GM19328 (cell line): ENCODE measurements at regions not wholly inside any gene's neighbourhood (a gene's known extent, or its start where the extent isn't known, plus 50 kb on each side); places are given as distances from the start of the nearest gene placed in this dataset.

ENCODE experiments used
- ATAC-seq: cut with Tn5 transposase; IDR thresholded peaks from one replicate; pipeline ENCODE4 v1.9.1; 2021; ENCODE audit warnings: mild to moderate bottlenecking, moderate library complexity; ENCODE audit not compliant: unreplicated experiment

DNA sequence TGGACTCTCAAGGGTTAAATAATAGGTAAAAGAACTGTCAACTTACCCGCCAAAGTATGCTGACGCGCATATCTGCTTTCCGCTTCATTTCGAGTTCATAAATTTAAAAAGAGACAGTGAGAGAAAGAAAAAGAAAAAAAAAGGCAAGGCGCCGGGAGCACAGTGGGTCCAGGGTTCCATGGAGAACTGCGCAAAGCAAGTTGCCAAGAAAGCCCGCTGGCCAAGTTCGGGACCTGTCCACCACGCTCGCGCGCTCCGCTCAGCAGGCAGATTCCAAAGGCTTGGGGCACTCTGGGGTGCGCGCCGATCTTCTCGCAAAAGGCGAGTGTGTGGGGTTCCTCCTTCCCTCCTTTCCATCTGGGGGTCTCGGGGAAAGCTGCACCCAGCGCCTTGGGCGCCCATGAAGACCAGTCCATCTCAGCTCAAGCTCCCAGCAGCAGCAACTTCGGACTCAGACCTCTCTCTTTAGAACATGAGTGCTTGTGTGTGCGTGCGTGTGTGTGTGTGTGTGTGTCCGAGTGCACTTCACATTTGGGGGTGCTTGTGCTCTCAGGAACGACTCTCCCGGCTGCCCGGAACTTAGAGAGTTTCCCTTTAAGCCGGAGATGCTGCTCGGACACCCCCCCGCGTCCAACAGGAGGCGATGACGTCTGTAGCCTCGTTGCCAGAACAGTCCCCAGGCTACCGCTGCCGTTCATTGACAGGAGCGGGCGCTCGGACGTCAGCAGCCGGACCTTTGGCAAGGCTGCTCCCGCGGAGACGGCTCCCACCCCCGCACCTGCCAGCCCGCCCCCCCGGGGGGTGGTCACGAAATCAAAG, 180.0 kb downstream of the TBXT start:
- no peak for ATAC-seq

DNA sequence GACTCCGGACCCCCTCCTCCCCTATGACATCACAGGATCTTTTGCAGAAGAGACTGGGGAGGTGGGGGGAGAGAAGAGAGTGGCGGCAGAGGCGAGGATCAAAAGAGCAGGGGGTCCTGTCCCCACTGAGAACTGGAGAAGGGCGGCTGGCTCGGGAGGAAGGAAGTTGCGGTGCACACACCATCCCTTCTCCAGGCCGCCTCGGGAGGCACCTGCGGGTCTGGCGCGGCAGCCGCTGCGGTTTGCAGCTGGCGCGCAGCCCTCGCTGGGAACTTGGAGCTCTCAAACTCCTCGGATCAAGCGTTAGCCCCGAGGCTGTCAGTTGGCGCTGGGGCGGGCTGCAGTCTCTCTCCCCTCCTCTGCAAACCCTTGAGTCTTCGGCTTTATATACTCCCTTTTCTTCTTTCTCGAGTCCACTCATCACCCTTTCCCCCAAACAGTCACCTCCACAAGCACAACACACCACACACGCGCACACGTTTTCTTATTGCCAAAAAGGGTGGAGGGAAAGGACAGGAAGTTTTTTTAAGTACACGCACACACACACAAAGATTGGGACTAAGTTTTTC, 180.7 kb downstream of the TBXT start:
- ATAC-seq: no peak

DNA sequence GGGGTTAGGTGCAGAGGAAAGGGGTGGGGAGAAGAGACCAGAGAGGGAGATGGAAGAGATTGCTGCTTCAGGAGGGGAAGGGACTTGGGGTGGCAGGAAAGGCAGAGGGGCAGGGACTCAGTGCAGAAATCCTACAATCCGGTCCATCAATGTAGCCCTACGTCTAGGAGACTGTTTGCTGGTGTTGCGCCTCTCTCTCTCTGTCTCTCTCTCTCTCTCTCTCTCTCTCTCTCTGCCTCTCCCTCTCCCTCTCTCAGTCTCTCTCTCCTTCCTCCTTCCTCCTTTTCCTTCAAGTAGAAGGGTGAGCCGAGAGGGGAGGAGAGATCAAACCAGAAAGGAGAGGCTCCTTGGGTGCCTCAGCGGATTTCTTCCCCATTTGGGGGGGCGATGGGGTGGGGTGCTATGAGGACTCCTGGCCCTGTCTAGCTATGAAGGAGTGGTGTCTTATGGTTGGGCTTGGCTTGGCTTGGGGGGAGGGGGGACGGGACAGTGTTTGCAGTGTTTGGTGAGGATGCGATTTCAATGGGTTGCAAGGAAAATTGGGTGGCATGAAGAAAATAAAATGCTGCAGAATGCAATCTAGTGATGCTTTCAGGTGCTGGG, 181.2 kb downstream of the TBXT start:
- no peak for ATAC-seq

- ATAC-seq: no peak
These were observed 181.8 kb downstream of the TBXT start for GRCh38 chr6:165985806-165986299.

- no peak for ATAC-seq
These were observed 182.3 kb downstream of the TBXT start for GRCh38 chr6:165985281-165985805.

DNA sequence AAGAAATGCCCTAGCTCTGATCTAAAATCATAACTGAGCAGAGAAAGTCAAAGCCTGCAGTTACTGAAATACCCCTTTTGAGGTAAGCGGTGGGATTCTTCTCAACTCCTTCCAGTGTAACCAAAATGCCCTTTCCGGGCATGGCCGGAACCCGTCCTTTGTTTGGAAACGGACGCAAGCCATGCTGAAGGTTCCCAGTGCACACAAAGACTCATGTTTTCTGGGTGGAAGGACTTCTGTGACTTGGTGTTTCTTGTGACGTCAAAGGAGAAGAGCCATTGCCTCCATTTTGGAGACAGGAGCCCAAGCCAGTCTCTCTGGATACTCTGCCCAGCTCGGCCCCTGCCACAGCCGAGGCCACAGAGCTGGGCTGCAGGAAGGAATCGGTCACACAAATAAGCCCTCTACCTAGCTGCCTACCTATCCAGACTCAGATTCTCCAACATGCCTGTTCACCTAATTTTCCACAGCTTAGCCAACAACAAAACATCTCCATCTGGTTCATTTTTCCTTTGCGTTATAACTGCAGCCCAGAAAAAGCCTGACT, 182.8 kb downstream of the TBXT start:
- no peak for ATAC-seq

GRCh38 chr6:165983112-165984072, 184.3 kb downstream of the TBXT start:
- no peak for ATAC-seq

DNA sequence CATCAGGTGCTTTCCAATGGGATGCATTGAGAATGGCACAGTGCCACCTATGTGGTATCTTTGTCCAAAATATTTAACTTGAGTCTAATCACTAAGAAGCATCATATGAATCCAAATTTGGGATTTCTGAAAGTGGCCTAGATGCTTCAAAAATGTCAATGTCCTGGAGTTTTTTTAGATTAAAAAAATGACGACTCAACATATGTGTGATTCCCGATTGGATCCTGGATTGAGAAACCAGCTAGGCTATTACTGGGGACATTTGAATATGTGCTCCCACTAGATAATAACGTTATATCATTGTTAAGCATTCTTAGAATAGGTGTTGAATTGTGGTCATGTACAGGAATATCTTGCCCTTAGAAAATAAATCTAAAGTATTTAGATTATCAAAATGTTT, 189.2 kb downstream of the TBXT start:
- ATAC-seq: no peak

- no peak for ATAC-seq
These were observed 191.0 kb downstream of the TBXT start for GRCh38 chr6:165976684-165977083.

DNA sequence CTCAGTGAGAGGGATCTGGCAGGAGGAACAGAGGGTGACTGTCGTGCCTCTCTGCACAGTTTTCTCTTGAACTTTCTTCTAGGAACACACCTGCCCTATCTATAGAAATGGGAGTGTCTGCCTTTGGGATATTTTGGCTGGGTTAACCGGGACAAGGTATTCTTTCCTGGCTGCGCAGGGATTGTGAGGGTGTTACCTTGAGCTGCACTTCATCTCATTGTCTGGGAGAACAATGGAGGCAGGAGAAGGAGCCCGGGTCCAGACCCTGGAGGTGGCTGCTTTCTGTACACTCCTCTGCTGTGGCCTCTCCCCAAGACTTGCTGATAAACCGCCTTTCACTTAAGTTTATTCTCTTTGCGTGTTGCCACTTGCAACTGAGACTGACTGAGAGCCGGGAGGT, 192.8 kb downstream of the TBXT start:
- no peak for ATAC-seq

DNA sequence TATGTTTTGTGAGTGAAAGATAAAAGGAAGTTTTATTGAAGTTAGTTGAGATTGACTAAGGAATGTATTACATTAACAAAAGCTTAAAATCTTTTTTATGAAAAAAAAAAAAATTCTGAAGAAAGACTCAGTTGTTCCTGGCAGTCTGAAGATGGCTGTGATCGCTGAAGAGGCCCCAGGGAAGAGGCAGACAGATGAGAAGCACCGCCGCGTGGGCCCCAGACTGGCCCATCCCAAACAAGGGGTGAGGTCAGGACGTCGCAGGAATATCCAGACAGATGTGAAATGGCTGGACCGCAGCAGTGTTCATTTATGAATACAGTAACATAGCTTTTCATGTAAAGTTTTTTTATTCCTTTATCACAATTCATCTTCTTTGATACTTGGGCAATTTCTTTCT, 194.2 kb downstream of the TBXT start:
- no peak for ATAC-seq

GRCh38 chr6:165972139-165972802, 195.4 kb downstream of the TBXT start:
- ATAC-seq: no peak

GRCh38 chr6:165971202-165971601, 196.4 kb downstream of the TBXT start:
- ATAC-seq: no peak

DNA sequence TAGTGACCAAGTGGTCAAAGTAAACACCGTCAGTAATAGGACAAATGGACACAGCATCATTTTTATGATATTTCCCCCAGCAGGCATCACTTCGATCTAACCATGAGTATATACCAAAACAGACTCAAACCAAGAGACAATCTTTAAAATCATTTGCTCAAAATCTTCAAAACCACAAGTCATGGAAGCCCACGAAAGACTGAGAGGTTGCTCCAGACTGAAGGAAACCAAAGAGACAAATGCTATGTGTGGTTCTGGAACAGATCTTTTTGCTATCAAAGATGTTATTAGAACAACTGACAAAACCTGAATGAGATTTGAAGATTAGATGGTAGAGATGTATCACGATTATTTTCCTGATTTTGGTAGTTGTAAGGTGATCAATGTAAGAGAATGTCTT, 197.7 kb downstream of the TBXT start:
- ATAC-seq: no peak

DNA sequence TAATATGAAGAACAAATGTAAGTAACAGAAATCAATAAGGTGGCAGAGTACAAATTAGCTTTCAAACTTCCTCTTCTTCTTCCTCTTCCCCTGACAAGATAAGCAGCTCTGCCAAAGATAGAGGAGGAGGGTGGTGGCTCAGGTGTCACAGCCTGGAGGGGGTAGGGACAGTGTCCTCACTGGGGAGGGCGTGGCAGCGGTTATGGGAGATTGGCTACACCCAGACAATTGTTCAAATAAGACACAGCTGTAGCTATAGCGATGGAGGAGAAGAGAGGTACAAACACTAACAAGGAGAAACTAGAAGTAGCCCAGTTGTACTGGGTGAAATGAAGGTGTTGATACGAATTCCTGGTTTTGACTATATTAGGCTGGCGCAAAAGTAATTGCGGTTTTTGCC, 198.5 kb downstream of the TBXT start:
- ATAC-seq: no peak

DNA sequence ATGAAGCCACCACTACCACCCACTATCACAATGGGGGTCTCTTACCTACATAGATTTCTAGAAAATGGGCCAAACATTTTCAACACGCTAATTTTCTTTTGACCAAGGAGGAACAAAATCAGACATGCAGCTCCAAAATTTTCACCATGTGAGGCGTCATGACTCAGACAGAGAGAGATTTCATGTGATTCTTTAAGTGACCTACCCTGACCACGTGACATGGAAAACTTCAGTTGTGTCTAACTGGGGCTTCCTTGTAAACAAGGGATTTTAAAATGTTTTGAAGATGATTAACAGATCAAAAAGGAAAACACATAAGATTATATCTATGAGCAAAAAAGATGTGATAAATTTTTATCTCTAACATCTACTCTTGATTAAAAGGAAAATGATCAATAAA, 199.2 kb downstream of the TBXT start:
- ATAC-seq: no peak

DNA sequence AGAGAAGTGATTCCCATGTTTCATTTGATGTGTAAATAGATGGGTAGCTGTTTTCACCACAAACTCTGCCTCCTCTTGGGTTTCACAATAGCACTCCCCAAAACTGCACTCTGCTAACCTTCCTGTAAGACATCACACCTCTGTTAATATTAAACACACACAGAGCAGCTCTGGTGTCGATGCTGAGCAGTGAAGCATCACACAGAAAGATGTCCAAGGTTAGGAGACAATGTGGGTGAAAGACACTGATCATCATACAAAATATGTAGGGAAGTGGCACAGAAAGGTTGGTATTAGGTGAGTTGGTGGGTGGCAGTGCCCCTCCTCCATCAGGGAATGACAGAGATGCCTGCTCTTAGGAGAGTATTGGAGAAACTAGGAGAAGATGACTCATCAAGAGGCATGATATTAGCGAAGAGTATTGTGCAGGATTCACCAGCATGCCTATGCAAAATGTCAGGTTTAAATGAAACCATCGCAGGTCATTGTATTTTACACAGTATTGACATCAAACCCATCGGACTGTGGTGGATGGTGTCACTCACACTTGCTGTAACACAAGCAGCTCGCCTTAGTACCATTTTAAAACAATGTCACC, 199.7 kb downstream of the TBXT start:
- no peak for ATAC-seq

GRCh38 chr6:165963750-165964149, 203.9 kb downstream of the TBXT start:
- no peak for ATAC-seq

GRCh38 chr6:165962366-165962765, 205.3 kb downstream of the TBXT start:
- ATAC-seq: no peak

DNA sequence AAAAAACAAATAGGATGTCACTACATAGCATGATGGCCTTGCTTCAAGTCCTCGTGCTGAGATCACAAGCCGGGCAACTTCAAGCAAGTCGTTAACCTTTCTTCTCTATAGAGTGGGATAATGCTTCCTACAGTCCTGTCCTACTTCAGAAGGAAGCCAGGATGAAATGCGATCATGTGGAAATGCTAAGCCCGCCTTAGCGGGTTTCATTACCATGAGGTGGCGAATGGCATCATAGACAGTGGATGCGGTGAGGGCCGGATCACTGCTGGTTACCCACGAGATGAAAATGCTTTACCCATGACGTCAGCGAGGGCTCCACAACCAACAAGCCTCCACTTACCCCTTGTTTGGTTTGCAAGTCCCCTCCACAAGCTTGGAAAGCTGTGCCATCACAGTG, 206.4 kb downstream of the TBXT start:
- ATAC-seq: no peak
